GM21367 (cell line): ENCODE measurements at regions not wholly inside any gene's neighbourhood (a gene's known extent, or its start where the extent isn't known, plus 50 kb on each side); places are given as distances from the start of the nearest gene placed in this dataset.
"Not testable (repeated sequence)": the region's sequence is repeated elsewhere in the genome, so short reads cannot be mapped to it uniquely, and the experiment has no call there.

ENCODE experiments used
- ATAC-seq: cut with Tn5 transposase; IDR thresholded peaks from one replicate; pipeline ENCODE4 v1.9.1; 2021; ENCODE audit not compliant: unreplicated experiment

DNA sequence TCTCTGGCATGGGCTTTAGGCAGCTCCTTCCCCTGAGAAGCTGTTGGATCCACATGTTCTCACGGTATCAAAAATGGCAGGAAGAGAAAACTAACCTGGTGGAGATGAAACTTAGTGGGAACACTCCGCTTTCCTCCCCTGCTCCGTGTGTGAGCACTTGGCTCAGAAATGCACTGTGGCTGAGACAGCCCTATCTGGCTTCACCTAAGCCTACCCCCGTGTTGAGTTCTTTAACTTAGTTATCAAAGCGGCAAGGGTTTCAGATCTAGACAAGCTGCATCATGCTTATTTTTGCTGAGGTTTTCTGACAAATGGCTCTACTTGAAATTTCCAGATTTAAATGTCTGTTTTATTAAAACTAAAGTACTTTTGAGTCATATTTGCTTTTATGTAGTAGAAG lies 221.6 kb upstream of the PLGLB2 start:
- not testable (repeated sequence) for ATAC-seq

DNA sequence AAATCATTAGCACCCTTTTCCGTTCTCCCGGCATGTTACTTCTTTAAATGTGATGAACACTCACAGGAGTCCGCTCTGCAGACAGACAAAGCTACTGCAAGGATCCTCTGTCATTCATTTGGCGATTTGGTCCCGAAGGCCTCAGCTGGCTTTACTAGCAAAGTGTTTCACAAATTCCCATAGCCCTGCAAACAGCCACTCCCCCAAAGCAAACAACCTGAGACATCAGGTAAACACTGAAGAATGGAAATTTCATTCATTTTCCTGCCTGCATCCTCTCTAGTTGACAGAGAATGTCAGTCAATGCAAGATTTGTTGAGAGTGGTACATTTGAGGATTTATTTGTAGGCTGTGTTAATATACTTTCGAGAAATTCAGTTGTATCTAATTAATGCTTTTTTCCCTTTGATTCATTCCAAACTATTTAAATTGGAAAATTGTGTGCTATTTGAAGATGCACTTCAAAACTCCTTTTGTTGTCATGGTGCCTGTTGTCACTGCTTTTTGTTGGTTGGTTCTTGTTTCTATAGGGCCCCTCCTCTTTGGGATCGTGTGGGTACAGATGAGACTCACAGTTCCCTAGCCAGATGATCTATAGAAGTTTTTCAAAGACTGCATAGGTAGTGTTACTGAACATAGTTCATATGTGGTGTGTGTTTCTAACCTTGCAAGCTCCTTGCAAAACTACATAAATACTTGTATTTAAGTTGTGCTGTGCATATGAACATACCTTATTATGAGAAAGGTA lies 215.7 kb upstream of the PLGLB2 start:
- not testable (repeated sequence) for ATAC-seq

DNA sequence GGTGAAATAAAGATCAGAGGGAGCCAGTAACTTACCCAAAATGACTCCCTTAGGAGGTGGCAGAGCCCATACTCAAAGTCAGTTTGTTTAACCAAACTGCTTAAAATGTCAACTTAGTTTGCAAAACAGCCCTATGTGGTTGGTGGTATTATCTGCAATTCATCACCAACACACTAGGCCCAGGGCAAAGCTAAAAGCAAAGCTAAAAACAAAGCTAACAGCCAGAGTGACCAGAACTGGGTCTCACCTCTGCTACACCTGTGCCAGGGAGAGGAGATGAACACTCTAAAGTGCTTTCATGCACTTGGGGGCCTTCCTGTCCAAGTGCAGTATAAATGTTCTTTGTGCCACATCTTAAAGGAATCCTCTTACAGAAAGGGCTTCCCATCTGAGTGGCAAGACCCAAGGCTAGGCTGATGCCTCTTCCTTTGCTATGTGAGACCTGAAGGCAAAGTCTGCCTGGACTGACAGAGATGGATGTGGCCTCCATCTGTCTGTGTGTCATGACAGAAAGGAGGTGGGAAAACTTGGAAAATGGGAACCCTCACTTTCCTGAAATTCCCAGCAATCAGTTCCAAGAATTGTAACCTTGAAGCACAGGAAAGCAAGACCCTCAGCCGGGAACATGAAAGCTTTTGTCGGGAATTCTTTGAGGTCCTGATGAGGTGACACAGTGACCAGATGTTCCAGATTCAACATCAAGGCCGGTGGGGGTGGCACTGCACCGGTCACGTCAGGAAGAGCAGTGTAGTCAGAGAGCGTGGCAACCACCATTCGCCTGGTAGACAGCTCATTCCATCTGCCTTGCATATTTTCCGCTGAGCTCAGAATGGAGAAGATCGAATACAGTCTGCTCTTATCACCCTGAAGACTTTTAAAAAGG lies 214.3 kb upstream of the PLGLB2 start:
- ATAC-seq = not testable (repeated sequence)

DNA sequence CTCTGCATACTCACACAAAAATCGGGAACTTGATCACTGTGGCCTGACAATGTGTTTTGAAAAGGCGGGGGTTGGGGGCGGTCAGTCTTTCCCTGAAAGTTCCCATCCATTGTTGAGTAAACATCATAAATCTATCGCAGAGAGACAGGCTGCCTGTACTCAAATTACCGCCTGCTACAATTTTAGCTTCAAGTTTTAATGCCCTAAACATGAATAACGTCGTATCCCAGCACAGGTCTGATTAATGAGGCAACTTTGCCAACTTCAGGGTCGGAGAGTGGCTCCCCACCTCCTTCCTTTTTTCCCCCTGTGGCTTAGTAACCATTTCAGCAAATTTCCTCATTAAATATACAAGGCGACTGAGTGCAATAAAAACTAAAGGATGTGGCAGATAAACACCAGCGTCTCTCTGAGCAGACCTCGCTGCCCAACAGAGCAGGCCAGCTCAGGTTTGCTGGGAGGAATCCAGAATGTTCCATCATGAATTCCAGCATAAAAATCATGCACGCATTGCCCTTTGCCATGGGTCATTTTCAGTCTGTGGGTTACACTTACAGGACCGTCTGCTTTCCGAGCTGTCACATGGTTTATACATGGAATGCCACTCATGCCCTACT lies 213.5 kb upstream of the PLGLB2 start:
- not testable (repeated sequence) for ATAC-seq

DNA sequence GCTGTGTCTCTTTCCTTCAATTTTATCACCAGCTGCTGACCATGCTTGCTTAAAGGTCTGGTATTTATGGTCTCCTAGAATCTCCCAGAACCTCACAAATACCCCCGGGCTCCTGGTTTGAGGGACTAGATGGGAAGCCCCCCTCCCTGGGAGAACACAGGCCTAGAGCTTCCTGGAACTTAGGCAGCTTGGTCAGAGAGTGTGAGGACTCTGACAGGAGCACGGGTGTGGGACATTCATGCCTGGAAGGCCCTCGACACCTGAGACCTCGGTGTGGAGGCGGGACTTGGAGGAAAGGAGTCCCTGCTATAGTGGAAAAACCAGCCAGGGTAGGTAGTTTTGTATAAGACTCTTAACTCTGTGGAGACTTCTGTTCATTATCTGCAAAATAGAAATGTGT lies 211.5 kb upstream of the PLGLB2 start:
- not testable (repeated sequence) for ATAC-seq

DNA sequence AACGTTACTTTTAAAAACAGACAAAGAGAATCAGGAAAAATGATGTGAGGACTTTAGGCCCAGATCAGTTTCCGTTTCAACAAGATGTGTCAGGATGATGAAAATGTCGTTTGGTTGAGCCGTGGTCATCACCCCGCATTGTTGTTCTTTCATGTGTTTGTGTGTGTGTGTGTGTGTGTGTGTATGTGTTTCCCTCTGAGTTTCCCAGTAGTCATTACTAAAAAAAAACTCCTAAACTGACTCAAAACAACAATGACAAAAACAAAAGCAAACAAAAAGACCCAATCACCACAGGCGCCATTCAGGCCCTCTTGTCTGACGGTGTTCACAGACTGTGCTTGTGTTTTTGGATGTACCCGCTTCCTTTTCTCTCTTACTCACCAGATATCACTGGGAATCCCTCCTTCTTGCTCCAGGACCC lies 210.6 kb upstream of the PLGLB2 start:
- not testable (repeated sequence) for ATAC-seq

DNA sequence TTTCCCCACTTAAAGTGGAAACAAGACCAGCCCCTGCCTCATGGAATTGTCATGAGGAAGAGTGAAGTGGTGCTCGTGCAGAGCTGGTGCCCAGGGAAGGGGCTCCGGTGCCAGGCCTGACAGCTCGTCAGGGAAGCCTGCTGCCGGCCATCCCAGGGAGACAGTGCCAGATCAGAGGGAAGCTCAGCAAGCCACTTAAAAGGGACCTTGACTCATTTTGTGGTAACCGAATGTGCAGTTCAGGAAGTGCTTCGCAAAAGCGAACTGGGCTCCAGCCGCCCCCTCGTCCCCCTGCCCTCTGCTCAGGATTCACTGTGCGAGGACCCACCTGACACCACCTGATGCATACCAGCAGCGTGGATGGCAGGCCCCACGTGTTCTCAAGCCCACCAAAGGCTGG lies 209.6 kb upstream of the PLGLB2 start:
- ATAC-seq = not testable (repeated sequence)

DNA sequence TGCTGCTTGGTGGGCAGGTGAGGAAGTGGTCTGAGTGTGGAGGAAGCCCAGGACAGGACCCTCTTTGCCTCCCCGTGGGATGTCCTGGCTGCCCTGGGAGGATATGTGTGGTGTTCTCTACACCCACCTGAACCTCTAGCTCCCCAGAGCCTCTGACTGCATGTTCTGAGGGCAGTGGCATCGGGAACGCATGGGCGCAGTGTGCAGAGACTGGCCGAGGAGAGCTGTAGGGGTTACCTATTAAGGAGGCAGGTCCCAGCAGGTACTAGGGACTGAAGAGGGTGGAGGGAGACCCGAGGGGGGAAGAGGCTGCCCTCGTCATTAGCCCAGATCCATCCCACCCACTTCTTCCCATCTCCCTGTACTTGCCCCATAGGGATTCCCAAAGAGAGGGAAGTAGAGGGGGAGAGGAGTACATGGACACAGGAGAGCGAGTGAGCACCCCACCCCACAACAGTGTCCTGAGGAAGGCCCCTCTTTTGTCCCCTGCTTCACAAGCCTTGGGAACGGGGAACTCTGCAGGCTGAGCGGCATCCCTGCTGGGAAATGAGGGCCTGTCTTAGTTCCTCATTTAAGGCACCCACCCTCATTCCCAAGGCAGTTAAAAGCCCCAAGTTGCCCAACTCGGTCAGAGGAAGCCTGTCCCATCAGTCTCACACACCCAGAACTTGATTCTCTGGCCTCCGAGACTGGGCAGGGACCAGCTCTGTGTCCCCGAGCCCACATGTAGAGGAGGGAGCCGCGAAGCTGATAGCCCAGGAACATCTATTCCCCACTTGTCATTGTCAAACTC lies 208.5 kb upstream of the PLGLB2 start:
- not testable (repeated sequence) for ATAC-seq

DNA sequence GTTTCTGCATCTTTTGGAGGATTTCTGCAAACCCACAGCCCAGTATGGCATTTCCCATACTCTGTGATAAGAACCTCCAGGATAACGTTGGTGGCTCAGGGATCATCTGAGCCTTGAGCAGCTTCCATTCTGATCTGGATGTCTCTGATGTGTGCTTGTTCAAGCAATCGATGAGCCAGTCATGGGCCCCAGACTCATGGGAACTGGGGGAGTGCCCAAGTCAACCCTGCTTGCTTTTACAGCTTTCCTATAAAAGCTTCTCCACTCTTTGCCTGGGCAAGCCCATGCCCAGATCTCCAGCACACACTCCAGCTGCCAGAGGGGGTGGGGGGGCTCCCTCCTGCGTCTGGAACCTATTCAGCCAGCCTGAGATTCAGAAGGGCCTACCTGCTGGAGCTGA lies 207.6 kb upstream of the PLGLB2 start:
- ATAC-seq = not testable (repeated sequence)

DNA sequence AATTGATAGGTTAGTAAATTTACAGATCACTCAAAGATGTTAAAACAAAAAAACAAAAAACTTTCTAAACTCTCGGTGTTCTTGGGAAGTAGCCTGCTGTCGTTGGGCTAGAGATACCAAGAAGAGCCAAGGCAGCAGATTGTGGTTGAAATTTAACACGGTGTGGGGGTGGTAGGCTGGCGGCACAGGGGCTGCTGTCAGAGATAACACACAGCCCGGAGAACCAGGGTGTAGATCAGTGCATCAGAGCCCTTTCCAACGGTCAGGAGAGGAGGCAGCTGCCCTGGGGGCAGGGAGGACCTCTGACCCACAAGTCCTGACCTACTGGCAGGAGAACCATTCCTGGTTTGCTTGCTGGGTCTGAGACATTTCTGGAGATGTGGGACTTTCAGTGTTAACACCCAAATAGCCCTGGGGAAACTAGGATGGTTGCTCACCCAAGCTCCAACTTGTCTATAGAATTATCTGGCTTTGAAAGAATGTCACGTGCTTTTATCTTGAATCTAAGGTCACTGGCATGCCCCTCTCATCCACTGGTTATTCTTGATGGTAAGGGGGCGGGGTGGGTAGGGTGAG lies 205.2 kb upstream of the PLGLB2 start:
- ATAC-seq = not testable (repeated sequence)

DNA sequence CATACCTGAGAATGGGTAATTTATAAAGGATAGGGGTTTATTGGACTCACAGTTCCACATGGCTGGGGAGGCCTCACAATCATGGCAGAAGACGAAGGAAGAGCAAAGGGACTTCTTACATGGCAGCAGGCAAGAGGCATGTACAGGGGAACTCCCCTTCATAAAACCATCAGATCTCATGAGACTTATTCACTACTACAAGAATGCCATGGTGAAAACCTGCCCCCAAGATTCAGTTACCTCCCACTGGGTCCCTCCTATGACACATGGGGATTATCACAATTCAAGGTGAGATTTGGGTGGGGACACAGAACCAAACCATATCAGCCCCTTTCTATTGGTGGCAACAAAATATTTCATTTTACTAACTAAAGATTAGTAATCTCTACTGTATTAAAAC lies 204.1 kb upstream of the PLGLB2 start:
- ATAC-seq = not testable (repeated sequence)

DNA sequence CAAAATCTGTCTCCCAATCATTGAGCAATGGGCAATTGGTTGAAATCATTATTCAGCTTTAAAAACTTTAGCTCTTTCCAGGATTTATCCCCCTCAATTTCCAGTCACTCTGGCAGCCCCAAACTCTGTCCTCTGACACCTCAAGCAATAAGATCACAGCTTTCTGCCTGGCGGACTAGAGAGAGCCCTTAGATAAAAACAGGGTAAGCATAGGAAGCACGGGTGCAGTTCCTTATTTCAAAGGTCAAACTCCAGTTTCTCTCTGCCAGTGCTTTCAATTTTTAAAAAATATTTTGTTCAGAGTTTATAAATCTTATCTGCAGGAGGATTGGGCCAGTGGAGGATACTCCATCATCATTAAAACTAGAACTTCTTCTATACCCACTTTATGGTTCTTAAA lies 200.8 kb upstream of the PLGLB2 start:
- not testable (repeated sequence) for ATAC-seq

DNA sequence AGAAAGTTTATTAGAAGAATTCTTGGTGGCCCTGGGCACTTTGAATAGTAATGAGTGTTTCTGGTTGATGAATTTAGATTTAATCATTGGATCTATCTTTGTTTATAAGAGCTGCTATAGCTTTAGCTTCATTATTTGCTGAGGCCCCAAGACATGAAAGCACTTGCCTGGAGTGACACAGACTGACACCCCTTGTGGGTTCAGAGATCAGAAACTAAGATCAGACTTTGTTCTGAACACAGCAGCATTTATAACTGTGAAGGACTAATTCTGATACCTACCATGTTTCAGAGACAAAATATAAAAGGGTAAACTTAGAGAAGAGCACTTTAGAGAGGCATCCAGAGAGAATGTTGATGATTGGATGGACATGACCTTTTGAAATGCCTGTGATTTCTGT lies 199.9 kb upstream of the PLGLB2 start:
- not testable (repeated sequence) for ATAC-seq

DNA sequence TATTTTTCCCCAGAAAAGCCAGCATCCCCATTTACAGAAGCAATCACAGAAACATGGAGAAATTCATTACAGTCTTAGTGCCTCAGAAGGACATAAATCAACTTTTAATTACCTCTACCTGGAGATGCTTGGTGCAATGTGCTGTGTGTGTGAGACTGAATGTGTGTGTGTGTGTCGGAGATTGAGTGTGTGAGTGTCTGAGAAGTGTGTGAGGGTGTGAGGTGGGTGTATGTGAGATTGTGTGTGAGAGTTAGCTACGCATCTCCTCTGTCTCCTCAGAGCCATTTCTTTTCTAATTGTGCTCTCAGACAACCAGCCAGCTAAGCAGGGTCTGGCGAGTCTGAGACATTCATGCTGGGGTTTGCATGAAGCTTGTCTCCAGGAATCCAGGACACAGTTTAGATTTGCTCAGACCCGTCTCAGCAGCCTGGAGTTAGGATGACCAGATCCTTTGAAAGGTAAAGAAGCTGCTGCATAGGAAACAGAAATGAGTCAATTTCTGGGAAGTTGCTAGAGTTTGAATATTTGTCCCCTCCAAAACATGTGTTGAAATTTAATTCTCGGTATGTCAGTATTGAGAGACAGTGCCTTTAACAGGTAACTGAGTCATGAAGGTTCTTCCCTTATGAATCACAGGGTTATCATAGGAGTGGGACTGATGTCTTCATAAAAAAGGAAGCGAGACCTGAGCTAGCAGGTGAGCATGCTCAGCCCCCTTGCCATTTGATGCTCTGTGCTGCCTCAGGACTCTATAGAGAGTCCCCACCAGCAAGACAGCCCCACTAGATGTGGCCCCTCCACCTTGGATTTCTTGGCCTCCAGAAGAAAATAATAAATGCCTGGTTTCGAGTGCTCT lies 199.0 kb upstream of the PLGLB2 start:
- not testable (repeated sequence) for ATAC-seq

DNA sequence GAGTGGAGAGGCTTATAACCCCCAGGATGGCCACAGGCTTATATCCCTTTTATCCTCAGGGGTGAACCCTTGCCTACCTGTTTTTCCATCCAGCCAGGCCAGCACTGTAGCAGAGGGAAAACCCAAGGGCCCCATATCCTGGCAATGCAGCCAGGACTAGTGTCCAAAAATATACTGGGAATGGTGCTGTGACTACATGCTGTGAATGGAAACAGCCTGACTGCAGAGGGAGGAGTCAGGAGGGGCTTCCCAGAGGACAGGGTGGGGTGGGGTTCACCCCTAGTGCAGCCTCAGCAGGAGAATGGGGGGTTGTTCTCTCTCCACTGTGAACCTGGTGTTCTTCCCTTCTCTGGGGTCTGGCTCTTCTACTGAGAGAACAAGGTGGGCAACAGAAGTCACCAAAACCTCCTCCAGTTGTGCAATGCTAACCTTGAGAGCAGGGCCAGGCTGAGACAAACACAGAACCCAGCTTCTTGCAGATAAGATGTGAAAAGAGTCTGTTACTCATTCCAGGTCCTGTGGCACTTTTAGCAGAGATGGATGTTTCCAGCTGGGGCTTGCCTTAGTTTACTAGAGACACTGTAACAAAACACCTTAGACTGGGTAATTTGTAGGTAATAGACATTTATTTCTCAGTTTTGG lies 198.2 kb upstream of the PLGLB2 start:
- not testable (repeated sequence) for ATAC-seq

DNA sequence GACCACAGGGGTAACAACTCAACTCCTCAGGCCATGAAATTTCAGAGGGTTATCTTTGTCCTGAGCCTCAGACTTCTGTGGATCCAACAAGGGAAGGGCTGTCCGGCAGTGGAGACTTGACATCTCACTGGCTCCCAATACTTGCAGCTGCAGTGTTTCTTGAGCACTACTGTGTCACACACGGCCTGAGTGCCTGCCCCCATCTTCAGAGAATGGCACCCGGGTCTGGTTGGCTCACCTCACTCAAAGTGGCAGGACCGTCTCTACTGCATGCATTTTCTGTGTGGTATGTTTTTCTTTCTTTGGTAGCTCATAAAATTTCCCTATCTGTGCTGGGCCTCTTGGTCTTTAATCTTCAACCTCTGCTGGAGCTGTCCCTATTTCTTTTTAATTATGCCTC lies 193.2 kb upstream of the PLGLB2 start:
- ATAC-seq = not testable (repeated sequence)

DNA sequence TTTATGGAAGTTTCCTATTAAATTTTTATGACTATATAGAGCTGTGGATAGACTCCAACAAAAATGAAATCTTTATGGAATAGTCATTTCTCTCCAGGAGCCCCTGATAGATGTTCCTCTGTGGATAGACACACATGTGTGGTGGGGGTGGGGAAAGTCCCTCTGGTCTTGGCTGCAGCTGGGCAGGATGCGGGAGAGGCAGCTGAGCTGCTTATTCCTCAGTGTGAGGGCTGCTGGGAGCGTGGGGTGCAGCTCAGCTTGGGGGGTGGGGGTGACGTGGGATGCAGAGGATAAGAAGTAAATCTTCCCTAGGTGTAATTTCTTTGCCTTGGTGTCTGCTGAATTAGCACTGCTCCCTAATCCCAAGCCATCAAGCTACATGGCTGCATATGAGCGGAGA lies 192.8 kb upstream of the PLGLB2 start:
- not testable (repeated sequence) for ATAC-seq

DNA sequence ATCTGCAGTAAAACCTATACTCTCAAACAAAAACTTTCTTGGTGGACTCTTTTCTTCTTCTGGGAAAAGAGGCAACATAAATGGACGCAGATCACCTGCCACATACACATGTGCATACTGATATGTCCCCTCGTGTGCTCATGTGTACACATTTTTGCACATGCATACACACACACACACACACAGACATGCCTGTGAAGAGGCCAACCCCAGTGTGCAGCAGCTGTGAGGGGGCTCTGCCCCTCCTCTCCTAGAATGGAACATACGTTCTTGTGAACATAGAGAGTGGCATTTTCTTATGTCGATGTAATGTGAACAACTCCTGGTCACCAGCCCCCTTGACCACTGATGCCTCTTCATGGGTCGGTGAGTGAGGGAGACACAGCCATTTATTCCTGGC lies 188.9 kb upstream of the PLGLB2 start:
- ATAC-seq = not testable (repeated sequence)

DNA sequence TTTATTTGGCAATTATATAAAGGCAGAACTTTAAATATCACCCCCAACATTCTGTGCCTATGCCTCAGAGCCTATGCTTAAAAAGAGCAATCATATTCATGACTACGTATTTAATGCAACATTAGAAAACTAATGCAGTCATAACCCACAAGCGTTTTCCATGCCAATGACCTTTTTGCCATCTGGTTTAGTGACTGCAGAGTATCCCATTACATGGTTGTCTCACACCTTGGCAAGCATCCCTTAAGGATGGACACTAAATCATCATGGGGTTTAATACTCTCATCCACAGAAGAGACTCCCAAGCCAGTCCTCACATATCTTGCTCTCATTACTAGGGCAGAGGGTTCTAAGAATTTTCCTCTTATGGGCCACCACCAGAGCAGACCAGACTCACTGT lies 188.2 kb upstream of the PLGLB2 start:
- not testable (repeated sequence) for ATAC-seq
